GM19238 (cell line): ENCODE measurements at regions not wholly inside any gene's neighbourhood (a gene's known extent, or its start where the extent isn't known, plus 50 kb on each side); places are given as distances from the start of the nearest gene placed in this dataset.

ENCODE experiments used
- DNase-seq: peaks from one replicate; pipeline ENCODE4 v3.0.0; 2011; ENCODE audit warnings: low spot score; ENCODE audit not compliant: insufficient read length

DNA sequence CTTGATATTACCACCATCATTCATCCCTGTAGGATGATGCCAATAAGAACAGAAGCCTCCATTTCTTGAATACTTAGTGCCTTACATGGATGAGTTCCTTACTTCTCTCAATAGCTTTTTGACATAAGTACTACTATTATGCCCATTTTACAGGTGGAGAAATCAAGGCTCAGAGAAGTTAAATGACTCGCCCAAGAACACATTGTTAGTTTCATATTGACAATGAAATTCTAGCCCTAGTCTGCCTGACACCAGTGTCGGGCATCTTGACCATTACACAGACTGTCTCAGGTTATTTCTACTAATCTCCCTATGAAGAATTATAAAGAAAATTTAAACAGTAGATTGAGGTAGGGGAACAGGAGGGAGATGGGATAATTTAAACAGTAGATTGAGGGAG, 52.5 kb upstream of the ARL8B start:
- no peak for DNase-seq

DNA sequence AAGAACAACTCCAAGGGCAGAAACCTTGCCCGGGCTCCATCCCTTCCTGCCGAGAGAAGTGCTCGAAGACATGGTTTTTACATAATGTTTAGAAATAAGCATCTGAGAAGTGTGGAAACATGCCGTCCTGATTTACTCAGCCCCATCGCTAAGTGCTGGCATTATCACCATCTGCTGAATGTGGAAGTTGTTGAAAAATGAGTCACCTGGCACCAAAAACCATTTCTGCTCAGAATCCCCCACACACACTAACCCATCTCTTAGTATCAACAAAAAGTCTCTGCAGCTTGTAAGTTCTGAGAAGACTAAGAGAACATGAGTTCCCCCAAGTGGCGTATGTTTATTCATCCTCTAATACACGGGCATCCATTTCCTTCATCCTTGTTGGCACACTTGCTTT, 51.0 kb upstream of the ARL8B start:
- DNase-seq: no peak

DNA sequence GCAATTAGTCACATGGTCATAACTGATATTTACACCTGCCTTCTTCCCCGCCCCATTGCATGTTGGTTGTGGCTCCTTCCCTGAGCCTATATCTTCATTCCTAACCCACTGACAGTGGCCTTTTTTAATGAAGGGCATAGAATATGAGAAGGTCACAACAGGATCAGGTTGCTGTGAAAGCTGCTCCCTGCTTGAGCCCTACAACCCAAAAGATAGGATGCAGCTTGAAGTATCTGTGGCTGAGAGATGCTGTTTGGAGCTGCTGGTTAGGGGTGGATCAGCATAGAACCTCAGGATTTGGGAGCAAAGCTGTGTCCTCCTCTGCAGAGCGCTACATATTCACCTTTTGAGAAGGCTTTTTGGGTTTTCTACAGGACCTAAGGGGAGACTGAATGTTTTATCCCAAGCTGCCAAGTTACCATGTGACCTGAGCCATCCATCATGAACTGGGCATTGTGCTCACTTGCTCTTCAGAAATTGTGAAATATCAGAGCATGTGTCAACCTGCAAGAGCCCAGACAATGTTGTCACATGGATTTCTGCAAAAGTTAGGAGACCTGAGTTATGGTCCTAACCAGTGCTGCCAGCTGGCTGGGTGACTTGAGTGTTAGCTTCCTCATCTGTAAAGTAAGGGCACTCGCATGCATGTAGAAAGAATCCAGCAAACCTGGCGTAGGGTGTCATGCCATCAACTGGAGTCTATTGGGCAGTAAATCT, 49.8 kb upstream of the ARL8B start:
- no peak for DNase-seq
